ENCODE measurements at regions not wholly inside any gene's neighbourhood (a gene's known extent, or its start where the extent isn't known, plus 50 kb on each side); places are given as distances from the start of the nearest gene placed in this dataset.

DNA sequence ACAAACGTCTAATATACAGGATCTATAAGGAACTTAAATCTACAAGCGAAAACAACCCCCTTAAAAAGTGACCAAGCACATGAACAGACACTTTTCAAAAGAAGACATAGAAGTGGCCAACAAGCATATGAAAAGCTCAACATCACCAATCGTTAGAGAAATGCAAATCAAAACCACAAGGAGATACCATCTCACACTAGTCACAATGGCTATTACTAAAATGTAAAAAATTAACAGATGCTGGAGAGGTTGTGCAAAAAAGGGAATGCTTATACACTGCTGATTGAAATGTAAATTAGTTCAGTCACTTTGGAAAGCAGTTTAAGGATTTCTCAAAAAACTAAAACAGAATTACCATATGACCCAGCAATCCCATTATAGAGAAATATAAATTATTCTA is 1148.5 kb upstream of the FAM98A start:
- TF ChIP-seq, protein P1, sequence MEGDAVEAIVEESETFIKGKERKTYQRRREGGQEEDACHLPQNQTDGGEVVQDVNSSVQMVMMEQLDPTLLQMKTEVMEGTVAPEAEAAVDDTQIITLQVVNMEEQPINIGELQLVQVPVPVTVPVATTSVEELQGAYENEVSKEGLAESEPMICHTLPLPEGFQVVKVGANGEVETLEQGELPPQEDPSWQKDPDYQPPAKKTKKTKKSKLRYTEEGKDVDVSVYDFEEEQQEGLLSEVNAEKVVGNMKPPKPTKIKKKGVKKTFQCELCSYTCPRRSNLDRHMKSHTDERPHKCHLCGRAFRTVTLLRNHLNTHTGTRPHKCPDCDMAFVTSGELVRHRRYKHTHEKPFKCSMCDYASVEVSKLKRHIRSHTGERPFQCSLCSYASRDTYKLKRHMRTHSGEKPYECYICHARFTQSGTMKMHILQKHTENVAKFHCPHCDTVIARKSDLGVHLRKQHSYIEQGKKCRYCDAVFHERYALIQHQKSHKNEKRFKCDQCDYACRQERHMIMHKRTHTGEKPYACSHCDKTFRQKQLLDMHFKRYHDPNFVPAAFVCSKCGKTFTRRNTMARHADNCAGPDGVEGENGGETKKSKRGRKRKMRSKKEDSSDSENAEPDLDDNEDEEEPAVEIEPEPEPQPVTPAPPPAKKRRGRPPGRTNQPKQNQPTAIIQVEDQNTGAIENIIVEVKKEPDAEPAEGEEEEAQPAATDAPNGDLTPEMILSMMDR (conservative IDR thresholded peaks at IDR 0.05; ENCODE audit: low read depth, low read length): no peak
- TF ChIP-seq EZH2 (IDR thresholded peaks at IDR 0.05; ENCODE audit: low read length, unreplicated experiment): no peak
